Thoracic aorta (tissue), 2 donors: ENCODE measurements at regions not wholly inside any gene's neighbourhood (a gene's known extent, or its start where the extent isn't known, plus 50 kb on each side); places are given as distances from the start of the nearest gene placed in this dataset.

ENCODE experiments used
- ATAC-seq: fragments of 150-250 bp; one replicate; pipeline ENCODE4 v1.8.0; 2017; ENCODE audit warnings: low read depth; ENCODE audit not compliant: insufficient number of reproducible peaks, low FRiP score
- DNase-seq: peaks from one replicate; pipeline ENCODE4 v3.0.0-alpha.2; 2020; ENCODE audit warnings: low spot score
- H3K27ac ChIP-seq, 2 donors: fragments of 200-600 bp; sonication (generic); 1 replicate in 1 of 2; 2 replicates in 1 of 2; pipeline ENCODE4 v1.5.1; 2016; ENCODE audit warnings: mild to moderate bottlenecking in 2 of 2, moderate library complexity in 2 of 2
- H3K27me3 ChIP-seq: fragments of 200-600 bp; sonication (generic); replicated peaks from 2 replicates; pipeline ENCODE4 v1.6.0; 2016; ENCODE audit warnings: mild to moderate bottlenecking; ENCODE audit not compliant: insufficient read depth
- H3K36me3 ChIP-seq: fragments of 200-600 bp; sonication (generic); one replicate; pipeline ENCODE4 v1.5.1; 2016
- H3K4me1 ChIP-seq, 2 donors: fragments of 200-600 bp; sonication (generic); 1 replicate in 1 of 2; 2 replicates in 1 of 2; pipeline versions ENCODE4 v1.5.1 to v1.6.0; 2016; ENCODE audit warnings: low read depth in 2 of 2, mild to moderate bottlenecking in 1 of 2; ENCODE audit not compliant: control insufficient read depth in 1 of 2
- H3K4me3 ChIP-seq: fragments of 200-600 bp; sonication (generic); 2 replicates; pipeline ENCODE4 v1.5.1; 2016; ENCODE audit warnings: mild to moderate bottlenecking
- H3K9me3 ChIP-seq: fragments of 200-600 bp; sonication (generic); 2 replicates; pipeline ENCODE4 v1.5.1; 2016
- TF ChIP-seq, protein P1 (sequence below): fragments of 200-600 bp; sonication (generic); IDR thresholded peaks from one replicate; pipeline ENCODE4 v1.5.1; 2019; ENCODE audit warnings: antibody characterized with exemption

DNA sequence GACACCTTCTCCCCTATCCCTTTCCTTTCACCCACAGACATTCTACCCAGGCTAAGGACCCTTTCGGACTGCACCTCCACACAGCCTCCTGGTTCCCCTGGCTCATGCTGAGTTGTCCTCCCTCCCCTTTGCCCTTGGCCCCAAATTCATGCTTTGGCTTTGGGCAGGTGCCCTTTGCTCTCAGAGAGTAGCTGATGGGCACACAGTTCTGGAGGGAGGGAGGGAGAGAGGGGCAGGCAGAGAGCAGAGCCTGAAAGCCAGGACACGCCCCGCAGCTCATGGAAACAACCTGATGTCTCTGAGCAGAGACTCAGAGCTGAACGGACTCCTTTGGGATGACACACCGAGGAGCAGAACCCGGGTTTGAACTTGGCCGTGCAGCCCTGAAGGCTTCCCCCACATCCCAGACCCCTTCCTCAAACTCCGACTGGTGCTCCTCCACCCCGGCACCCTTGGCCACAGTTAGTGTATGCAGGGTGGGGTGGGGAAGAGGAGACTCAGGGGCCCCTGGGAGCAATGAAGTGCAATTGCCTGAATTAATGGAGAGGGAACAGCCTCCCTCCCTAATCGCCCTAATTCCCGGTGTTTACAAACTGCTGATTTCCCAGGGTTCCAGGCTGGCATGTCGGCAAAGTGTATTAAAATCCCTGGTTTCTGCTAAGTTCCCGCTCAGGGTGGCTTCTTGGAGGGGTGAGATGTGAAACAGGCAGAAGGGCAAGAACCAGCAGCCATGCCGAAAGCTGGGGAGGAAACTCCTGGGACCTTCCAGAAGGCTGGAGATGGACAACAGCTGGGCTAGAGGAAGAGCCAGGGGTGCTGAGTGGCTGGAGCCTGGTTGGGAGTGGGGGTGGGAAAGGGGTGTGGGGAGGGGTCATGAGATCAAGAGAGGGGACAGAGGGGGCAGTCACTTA is 71.2 kb upstream of the SHISAL1 start:
- no peak for ATAC-seq
- Histone ChIP-seq H3K4me3 (no peak overlapping the region), H3K36me3 (no peaks in the 10 kb centered on the region), H3K4me1 (no peaks in the 10 kb centered on the region), H3K9me3 (no peaks in the 10 kb centered on the region), H3K27ac (no peak overlapping the region), H3K27me3 (no peaks in the 10 kb centered on the region)
- TF ChIP-seq, protein P1, sequence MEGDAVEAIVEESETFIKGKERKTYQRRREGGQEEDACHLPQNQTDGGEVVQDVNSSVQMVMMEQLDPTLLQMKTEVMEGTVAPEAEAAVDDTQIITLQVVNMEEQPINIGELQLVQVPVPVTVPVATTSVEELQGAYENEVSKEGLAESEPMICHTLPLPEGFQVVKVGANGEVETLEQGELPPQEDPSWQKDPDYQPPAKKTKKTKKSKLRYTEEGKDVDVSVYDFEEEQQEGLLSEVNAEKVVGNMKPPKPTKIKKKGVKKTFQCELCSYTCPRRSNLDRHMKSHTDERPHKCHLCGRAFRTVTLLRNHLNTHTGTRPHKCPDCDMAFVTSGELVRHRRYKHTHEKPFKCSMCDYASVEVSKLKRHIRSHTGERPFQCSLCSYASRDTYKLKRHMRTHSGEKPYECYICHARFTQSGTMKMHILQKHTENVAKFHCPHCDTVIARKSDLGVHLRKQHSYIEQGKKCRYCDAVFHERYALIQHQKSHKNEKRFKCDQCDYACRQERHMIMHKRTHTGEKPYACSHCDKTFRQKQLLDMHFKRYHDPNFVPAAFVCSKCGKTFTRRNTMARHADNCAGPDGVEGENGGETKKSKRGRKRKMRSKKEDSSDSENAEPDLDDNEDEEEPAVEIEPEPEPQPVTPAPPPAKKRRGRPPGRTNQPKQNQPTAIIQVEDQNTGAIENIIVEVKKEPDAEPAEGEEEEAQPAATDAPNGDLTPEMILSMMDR, result no peak
- DNase-seq, result no peak

DNA sequence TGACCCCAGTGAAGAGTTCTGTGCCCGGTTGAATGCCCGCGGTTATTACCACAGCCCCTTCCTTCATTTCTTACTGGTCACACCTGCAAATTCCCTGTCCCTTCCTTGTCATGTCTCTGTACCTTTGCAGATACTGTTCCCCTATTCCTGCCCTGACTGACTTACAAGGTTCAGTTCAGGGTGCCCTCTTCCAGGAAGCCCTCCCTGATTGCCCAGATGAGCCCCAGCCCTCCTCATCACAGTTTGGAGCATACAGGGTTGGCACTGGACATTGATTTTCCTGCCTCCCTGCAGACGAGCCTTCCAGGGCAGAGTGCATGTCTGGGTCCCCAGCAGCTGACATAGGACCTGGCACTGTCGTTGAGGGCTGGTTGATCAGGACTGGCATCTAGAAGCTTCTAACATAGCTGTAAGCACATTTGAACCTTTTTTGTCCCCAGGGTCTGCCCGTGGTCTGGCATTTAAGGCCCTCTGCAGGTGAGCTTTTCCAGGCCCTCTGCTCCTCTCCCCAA is 70.4 kb upstream of the SHISAL1 start:
- Histone ChIP-seq H3K27ac (no peak overlapping the region), H3K4me1 (no peaks in the 10 kb centered on the region), H3K4me3 (no peak overlapping the region), H3K9me3 (no peaks in the 10 kb centered on the region), H3K36me3 (no peaks in the 10 kb centered on the region), H3K27me3 (no peaks in the 10 kb centered on the region)
- TF ChIP-seq, protein P1, result no peak
- no peak for DNase-seq
- no peak for ATAC-seq

DNA sequence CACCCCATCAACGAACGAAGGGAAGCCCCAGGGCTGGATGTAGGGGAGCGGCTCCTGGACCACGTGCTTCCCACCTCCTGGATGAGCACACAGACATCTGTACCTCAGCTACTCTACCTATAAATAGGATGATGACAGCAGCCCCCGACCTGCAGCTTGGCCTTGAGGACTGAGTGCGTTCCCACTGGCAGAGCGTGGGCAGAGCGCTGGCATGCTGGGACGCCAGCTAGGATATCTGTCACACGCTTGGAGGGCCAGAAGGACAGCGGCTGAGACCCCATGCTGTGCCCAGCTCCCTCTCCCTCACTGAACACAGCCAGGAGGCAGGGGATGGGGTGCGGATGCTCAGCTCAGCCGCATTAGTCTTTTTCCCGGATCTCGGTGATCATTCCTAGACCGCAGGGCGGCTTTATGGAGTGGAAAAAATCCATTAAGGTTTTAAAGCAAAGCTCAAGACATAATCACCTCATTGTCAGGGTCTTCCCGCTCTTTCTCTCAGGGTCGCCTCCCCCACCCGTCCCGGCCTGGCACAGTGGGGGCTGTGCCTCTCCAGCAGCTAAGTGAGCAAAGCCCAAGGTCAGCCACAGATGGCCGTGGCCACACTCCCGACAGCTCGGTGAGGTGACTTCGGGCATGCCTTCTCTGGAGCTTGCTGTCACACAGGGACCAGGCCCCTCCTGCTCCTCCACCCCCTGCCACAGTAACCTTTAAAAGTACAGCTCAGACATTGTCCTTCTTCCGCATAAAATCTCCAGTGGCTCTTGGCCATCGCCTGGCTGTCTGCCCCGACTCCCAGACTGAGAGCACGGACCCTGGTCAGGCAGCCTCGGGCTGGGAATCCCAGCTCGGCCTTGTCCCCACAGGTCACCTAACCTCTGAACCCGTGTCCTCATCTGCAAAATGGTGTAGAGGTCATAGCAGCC is 69.6 kb upstream of the SHISAL1 start:
- Histone ChIP-seq H3K4me1 (no peaks in the 10 kb centered on the region), H3K36me3 (no peaks in the 10 kb centered on the region), H3K27me3 (no peaks in the 10 kb centered on the region), H3K9me3 (peaks cover 4% of the 10 kb centered on the region), H3K4me3 (no peak overlapping the region), H3K27ac (no peak overlapping the region)
- TF ChIP-seq, protein P1, result no peak
- DNase-seq (no peak), ATAC-seq (no peak)

DNA sequence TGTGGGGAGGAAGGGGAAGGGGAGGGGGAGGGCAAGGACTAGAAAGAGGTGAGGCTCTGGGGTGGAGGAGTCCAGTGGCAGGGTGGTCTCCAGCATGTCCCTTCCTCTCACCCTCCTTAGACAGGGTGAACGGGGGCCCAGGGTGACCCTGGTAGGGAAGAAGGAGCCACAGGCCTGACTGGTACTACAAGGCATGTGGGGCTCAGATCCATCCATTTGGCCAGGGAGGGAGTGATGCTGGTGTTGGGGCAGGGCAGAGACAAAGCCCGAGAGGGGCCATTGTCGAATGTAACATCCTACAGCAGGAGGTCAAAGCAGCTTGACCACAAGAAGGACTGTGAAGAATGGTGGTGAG is 69.0 kb upstream of the SHISAL1 start:
- Histone ChIP-seq H3K4me3 (no peak overlapping the region), H3K4me1 (no peaks in the 10 kb centered on the region), H3K9me3 (peaks cover 4% of the 10 kb centered on the region), H3K27ac (no peak overlapping the region), H3K27me3 (no peaks in the 10 kb centered on the region), H3K36me3 (no peaks in the 10 kb centered on the region)
- ATAC-seq, result no peak
- TF ChIP-seq, protein P1, result no peak
- DNase-seq, result no peak
